Muscle of arm (tissue), 1 donor: ENCODE measurements at regions not wholly inside any gene's neighbourhood (a gene's known extent, or its start where the extent isn't known, plus 50 kb on each side); places are given as distances from the start of the nearest gene placed in this dataset.

ENCODE experiments used
- DNase-seq: peaks from one replicate; pipeline ENCODE4 v3.0.0-alpha.2; 2013

DNA sequence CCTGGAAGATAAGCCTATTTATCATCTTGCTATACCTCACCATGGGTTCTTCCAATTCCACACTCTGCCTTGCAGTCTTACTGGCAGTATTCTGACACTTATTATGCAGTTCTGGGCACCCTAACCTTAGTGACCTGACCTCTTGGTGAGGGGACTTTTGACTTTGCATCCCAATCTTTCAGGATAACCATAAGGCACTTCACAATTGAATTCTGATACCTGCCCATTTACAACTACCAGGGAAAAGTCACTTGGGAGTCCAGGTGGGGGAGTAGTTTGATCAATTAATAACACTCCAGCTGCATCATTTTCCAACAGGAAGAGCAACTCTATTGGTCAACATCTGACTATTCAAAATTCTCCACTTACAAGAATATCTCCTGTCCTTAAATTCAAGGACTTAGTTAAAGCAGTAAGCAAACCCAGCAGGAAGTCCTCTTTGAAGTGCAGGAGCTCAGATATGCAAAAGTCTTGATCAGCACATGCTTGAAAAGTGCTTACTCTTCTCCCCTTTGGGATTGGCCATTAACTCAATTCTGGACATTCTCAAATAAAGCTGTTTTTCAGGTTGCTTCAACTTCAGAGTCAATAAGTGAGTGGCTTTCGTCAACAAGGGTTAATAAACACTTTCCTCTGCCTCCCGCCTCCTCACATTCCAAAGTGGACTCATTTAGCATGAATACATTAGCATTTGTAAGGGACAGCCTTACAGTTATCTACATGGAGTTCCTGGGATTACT lies 177.4 kb upstream of the NRIP1 start:
- no peak for DNase-seq

DNA sequence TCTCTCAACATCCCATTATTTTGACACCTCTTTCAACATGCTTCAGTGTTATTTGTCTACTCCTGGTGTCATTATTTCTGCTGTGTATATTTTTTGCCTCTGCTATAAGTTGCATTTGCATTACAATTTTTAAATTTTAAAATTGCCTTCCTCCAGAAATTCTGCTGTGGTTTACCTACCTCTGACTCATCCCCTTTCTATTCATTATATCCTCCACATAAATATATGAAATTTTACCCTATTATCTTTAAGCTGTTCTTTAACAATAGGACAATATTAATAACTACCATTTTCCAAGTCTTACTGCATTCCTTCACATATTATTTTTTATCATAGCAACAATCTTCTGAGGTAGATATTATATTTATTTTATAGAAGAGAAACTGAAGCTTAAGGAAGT lies 178.1 kb upstream of the NRIP1 start:
- DNase-seq = no peak

GRCh38 chr21:15243406-15243805 lies 178.6 kb upstream of the NRIP1 start:
- no peak for DNase-seq

DNA sequence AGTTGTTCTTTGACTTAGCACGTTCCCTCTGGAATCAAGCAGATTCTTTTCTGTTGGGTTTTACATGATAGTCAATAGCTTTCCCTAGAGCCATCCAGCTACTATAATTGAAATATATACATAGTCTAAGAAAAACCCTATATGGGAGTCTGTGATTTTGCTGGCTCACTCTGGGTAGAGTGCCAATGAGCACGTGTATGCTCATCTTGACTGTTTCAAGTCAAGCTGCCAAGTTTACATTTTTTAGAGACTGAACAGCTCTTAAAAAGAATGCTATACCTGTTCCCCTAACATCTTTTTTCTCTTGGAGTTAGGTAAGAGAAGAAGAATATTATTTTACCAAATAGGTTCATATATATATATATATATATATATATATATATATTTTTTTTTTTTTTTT lies 182.8 kb upstream of the NRIP1 start:
- DNase-seq = no peak

DNA sequence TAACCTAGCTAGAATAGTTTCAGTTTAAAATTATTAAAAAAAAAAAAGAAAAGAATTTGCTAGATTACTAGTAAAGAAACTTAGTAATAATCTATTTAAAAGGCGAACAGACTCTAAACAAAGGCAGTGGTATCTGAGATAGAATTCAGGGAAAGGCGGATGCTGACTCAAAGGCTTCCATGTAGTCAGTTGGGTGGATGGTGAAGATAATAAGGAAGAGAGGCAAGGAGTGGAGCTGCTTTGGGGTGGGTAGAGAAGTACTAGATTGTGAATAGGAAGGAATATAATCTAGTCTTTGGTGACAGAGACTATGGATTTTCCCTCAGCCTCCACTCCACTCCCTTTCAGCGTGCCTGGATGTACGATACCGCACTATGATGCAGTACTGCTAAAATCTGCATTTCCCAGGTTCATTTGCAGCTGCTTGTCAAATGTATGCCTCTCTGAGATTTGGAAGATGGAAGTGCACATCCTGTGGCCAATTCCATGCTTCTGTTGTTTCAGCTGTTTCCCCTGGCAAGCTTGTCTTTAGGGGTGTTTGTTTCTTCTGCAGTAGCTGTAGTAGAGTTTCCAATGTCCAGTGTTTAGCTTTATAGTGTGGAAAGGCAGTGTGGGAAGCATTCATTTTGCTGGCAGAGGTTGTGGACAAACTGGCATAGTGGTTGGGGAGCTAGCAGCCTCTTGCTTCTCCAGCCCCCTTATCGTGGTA lies 184.6 kb upstream of the NRIP1 start:
- DNase-seq = peak; percentile 27

DNA sequence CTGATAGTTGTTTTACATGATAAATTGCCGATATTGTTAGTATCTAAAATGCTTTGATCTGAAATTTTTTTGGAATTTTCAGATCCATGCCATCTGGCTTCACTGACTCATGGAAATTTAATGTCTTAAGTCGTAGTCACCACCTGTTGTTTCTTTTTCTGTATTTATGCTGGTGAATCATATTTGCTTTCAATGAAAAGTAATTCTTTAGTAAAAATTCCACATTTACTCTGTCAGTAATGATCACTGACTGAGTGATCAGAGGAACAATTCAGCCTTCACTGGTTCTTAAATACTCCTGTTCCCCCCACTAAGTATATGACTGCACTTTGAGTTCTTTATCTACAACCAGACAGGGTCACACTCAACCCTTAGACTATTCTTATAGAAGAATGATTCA lies 185.6 kb upstream of the NRIP1 start:
- no peak for DNase-seq

GRCh38 chr21:15252431-15252830 lies 187.6 kb upstream of the NRIP1 start:
- no peak for DNase-seq

DNA sequence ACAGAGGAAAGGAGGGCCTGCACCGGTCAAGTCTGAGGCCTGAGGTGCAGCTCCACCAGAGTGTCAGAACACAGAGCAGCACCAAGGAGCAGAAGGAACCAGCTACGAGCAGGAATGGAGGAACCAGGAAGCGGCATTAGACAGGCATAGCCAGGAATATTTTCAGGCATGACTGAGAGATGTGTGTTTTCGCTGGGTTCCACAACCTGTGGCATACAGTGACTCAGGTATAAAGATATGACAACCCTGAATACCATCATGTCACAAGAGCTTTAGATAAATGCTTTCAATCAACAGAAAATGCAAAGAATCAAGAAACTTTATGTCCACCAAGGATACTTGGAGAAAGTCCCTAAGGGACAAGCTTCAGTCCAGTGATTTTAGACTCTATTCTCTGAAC lies 189.3 kb upstream of the NRIP1 start:
- no peak for DNase-seq

DNA sequence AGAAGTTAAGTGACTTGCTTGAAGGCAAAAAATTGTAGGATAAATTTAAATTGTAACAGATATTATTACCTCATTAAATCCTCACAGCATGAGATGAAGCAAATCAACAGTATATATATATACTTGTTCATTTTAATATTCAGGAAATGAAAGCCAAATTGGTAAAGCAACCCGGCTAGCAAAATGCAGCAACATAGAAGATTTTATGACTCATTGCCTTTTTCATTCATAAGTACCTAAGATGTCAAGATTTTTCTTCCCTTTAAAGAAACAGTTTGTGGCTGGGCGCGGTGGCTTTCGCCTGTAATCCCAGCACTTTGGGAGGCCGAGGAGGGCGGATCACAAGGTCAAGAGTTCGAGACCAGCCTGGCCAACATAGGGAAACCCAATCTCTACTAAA lies 190.5 kb upstream of the NRIP1 start:
- DNase-seq = no peak

- no peak for DNase-seq
Observed at GRCh38 chr21:15255763-15256162, 191.0 kb upstream of the NRIP1 start.

DNA sequence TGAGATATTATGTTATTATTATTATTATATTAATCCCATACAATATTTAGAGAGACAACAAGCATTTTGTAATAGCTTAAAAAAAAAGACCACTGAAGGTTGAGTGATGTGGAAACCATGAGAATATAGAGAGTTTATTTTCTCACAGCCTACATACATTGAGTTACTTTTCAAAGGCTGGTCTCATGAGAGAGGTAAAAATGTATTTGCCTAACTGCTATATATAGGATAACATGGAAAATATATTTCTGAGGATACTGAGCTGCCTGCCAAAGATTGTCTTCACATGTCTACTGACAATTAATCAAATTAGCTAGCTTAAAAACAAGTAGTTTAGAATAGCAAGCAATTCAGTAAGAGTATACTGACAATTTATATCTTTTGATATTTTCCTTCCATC lies 192.2 kb upstream of the NRIP1 start:
- DNase-seq = no peak

- DNase-seq = no peak
Observed at GRCh38 chr21:15257646-15258045, 192.8 kb upstream of the NRIP1 start.

DNA sequence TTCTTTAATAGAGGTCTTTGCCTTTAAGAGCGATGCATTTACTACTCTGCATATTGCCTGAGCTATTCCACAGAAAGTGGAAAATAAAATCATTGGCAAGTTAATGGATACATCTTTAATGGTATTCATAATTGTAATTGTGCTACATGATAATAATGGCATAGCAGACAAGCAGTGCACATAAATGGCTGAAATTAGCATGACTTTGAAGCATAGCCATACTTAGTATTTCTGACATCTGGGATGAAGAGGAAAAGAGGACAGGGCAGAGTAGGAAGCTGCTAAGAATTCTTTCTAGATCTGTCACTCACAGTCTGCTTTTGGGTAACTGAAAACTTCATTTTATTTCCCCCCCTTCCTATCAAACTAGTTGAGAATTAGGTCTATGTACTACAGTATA lies 195.0 kb upstream of the NRIP1 start:
- no peak for DNase-seq

- DNase-seq = no peak
Observed at GRCh38 chr21:15260604-15261003, 195.8 kb upstream of the NRIP1 start.

- DNase-seq = no peak
Observed at GRCh38 chr21:15264084-15264665, 199.4 kb upstream of the NRIP1 start.

GRCh38 chr21:15272171-15272570 lies 207.4 kb upstream of the NRIP1 start:
- no peak for DNase-seq

GRCh38 chr21:15272591-15272990 lies 207.8 kb upstream of the NRIP1 start:
- DNase-seq = no peak

DNA sequence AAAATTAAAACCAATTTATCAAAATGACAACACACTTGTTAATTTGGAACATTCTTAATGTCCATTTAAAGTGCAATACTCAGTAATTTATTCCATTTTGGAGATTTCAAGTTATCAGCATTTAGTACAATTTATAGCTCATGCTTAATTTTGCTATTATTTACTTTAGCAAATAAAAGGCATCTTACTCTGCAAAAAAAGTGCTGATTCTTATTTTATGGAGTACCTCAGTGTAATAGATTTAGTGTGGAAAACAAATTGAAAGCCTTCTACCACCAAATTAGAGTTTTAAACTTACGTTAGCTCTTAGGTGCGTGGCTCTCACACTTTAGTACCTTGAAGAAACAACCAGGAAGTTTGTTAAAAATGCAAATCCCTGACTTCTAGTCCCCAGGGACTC lies 208.4 kb upstream of the NRIP1 start:
- DNase-seq = no peak

DNA sequence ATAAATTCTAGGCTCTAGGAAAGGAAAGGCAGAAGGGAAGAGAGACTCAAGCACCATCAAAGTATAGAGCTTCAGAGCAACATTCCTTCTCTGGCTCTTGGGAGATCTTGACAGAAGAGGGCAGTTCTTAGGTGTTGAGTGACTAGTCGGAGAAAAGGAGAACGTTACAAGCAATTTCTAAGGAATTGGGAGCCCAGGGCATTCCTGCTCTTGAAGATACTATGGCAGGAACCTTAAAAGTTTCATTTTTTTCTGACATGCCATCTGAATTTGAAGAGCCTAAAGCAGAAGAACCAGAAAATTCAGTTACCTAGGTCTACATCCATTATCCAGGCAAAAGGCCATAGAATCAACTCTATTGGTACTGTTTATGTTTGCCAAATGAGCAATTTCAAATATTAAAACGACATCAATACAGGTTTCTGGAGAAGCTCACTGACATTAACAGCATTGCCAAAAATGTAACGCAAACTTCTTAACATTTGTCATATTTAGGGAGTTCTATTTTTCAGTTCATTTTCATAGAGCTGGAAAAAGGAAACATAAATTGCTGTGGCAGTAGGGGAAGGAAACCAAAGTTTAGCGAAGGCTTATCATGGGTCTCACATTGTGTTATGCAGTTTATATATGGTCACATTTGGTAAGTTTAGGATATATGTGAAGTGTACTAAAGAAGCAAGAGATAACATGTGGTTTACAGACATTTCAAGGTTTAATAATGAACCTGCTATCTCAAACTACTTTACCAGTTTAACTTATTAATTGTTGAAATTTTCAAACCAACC lies 210.1 kb upstream of the NRIP1 start:
- DNase-seq = no peak

- DNase-seq = no peak
Observed at GRCh38 chr21:15275615-15276235, 210.9 kb upstream of the NRIP1 start.

DNA sequence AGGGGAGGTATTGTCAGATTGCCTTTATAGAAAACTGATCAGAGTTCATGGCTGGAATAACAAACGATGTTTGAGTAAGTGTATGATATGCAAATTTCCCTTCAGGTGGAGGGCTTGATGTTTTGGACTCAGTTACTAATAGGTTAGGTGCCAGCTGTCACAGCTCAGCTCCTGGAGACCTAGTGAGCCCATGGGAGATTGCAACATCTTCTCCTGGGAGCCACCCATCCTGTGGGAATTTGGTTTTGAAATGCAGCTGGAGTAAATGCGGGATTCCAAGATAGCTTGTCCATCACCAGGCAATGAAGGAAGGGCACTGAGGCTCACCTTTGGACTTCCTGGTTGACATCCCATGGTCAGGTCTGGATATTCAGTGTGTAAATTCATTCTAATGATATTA lies 211.4 kb upstream of the NRIP1 start:
- no peak for DNase-seq

DNA sequence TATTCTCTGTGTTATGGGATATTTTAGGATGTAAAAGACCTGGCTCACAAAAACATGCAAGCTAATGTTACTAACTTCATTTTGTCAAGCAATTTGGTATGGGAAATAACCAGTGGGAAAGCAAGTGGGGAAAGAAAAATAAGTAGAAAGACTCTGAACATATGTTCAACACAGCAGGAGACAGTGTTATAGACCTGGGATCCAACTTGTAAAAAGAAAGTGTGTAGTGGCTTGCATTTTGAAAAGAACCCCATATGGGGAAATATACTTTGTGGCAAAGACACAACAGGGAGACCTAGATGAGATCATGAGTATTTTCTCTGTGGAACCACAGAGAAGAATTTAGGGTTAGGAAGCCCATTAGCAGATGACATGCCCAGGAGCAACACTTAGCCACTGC lies 212.7 kb upstream of the NRIP1 start:
- no peak for DNase-seq
